ENCODE measurements at regions not wholly inside any gene's neighbourhood (a gene's known extent, or its start where the extent isn't known, plus 50 kb on each side); places are given as distances from the start of the nearest gene placed in this dataset.

GRCh38 chr4:42787079-42787463 is 105.4 kb upstream of the GRXCR1 start:
- H3K4me1 ChIP-seq: no peaks in the 10 kb centered on the region
- TF ChIP-seq CTCF (IDR thresholded peaks at IDR 0.05) (no peak), POLR2A (IDR thresholded peaks at IDR 0.05) (no peak)
- intact Hi-C loops (cut with DNase I): no loop called here
- no peak for ATAC-seq
- H3K4me3 ChIP-seq: no peak overlapping the region
- no peak overlapping the region for H3K27ac ChIP-seq
- WGBS (ENCODE audit: insufficient coverage, low coverage, low lambda C conversion rate, missing lambda C conversion rate): 100% methylated on average over 1 of the region's 6 CpGs
- no peak for DNase-seq
- no peaks in the 10 kb centered on the region for H3K9me3 ChIP-seq
- no peaks in the 10 kb centered on the region for H3K36me3 ChIP-seq
- no peaks in the 10 kb centered on the region for H3K27me3 ChIP-seq

GRCh38 chr4:42786350-42787078 is 106.0 kb upstream of the GRXCR1 start:
- no peaks in the 10 kb centered on the region for H3K9me3 ChIP-seq
- 17% methylated on average over 2 of the region's 6 CpGs for WGBS (ENCODE audit: insufficient coverage, low coverage, low lambda C conversion rate, missing lambda C conversion rate)
- H3K36me3 ChIP-seq: no peaks in the 10 kb centered on the region
- intact Hi-C loops (cut with DNase I): no loop called here
- H3K27ac ChIP-seq: no peak overlapping the region
- no peaks in the 10 kb centered on the region for H3K4me1 ChIP-seq
- TF ChIP-seq CTCF (IDR thresholded peaks at IDR 0.05) (no peak), POLR2A (IDR thresholded peaks at IDR 0.05) (no peak)
- H3K4me3 ChIP-seq: no peak overlapping the region
- H3K27me3 ChIP-seq: no peaks in the 10 kb centered on the region
- ATAC-seq (no peak), DNase-seq (no peak)

- no peak for TF ChIP-seq CTCF (IDR thresholded peaks at IDR 0.05)
- no peak for TF ChIP-seq POLR2A (IDR thresholded peaks at IDR 0.05)
- Histone ChIP-seq H3K9me3 (no peaks in the 10 kb centered on the region), H3K27ac (no peak overlapping the region), H3K4me3 (no peak overlapping the region), H3K36me3 (no peaks in the 10 kb centered on the region), H3K4me1 (no peaks in the 10 kb centered on the region), H3K27me3 (no peaks in the 10 kb centered on the region)
- WGBS (ENCODE audit: insufficient coverage, low coverage, low lambda C conversion rate, missing lambda C conversion rate): 60% methylated on average over 2 of the region's 5 CpGs
- intact Hi-C loops (cut with DNase I): no loop called here
- DNase-seq (no peak), ATAC-seq (no peak)
These were observed 106.7 kb upstream of the GRXCR1 start for GRCh38 chr4:42785817-42786216.

- intact Hi-C loops (cut with DNase I): no loop called here
- no peaks in the 10 kb centered on the region for H3K27me3 ChIP-seq
- DNase-seq (no peak), ATAC-seq (no peak)
- H3K4me1 ChIP-seq: no peaks in the 10 kb centered on the region
- no peak overlapping the region for H3K27ac ChIP-seq
- TF ChIP-seq CTCF (IDR thresholded peaks at IDR 0.05) (no peak), POLR2A (IDR thresholded peaks at IDR 0.05) (no peak)
- no peaks in the 10 kb centered on the region for H3K36me3 ChIP-seq
- WGBS (ENCODE audit: insufficient coverage, low coverage, low lambda C conversion rate, missing lambda C conversion rate): 44% methylated on average over 2 of the region's 2 CpGs
- H3K4me3 ChIP-seq: no peak overlapping the region
- no peaks in the 10 kb centered on the region for H3K9me3 ChIP-seq
These were observed 111.2 kb upstream of the GRXCR1 start for GRCh38 chr4:42781315-42781714.
